ENCODE measurements at regions not wholly inside any gene's neighbourhood (a gene's known extent, or its start where the extent isn't known, plus 50 kb on each side); places are given as distances from the start of the nearest gene placed in this dataset.

DNA sequence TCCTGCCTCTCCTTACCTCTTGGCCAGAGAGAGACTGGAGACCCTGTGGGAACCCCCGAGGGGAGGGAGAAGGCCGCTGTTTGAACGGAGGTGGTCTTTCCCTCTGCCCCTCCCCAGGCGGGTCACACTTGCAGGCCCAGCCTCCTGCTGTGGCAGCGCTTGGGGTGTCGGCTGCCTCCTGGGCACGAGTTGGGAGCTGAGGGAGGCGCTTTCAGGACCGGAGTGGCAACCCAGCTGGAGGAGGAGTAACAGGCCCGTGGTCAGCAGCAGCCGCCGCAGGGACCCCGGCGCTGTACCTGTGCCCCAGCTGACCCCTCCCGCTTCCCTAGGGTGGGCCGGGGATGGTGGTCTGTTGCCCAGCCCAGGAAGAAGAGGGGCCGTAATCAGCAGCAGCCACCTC, 278.3 kb downstream of the SEC14L1 start:
- TF ChIP-seq SIN3A (IDR thresholded peaks at IDR 0.05; ENCODE audit: borderline replicate concordance, insufficient read depth, low read length) (no peak), TAF1 (IDR thresholded peaks at IDR 0.05; ENCODE audit: borderline replicate concordance, insufficient read depth, low read length) (no peak), FOXP2 (optimal IDR thresholded peaks at IDR 0.05; ENCODE audit: borderline replicate concordance, extremely low read depth, extremely low read length, insufficient read depth) (no peak), POLR2AphosphoS5 (IDR thresholded peaks at IDR 0.05; ENCODE audit: low read depth, low read length) (no peak)
- TF ChIP-seq, protein P1, sequence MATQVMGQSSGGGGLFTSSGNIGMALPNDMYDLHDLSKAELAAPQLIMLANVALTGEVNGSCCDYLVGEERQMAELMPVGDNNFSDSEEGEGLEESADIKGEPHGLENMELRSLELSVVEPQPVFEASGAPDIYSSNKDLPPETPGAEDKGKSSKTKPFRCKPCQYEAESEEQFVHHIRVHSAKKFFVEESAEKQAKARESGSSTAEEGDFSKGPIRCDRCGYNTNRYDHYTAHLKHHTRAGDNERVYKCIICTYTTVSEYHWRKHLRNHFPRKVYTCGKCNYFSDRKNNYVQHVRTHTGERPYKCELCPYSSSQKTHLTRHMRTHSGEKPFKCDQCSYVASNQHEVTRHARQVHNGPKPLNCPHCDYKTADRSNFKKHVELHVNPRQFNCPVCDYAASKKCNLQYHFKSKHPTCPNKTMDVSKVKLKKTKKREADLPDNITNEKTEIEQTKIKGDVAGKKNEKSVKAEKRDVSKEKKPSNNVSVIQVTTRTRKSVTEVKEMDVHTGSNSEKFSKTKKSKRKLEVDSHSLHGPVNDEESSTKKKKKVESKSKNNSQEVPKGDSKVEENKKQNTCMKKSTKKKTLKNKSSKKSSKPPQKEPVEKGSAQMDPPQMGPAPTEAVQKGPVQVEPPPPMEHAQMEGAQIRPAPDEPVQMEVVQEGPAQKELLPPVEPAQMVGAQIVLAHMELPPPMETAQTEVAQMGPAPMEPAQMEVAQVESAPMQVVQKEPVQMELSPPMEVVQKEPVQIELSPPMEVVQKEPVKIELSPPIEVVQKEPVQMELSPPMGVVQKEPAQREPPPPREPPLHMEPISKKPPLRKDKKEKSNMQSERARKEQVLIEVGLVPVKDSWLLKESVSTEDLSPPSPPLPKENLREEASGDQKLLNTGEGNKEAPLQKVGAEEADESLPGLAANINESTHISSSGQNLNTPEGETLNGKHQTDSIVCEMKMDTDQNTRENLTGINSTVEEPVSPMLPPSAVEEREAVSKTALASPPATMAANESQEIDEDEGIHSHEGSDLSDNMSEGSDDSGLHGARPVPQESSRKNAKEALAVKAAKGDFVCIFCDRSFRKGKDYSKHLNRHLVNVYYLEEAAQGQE (IDR thresholded peaks at IDR 0.05; ENCODE audit: insufficient read depth in 1 of 2, low read depth in 2 of 2, low read length in 2 of 2): no peak

DNA sequence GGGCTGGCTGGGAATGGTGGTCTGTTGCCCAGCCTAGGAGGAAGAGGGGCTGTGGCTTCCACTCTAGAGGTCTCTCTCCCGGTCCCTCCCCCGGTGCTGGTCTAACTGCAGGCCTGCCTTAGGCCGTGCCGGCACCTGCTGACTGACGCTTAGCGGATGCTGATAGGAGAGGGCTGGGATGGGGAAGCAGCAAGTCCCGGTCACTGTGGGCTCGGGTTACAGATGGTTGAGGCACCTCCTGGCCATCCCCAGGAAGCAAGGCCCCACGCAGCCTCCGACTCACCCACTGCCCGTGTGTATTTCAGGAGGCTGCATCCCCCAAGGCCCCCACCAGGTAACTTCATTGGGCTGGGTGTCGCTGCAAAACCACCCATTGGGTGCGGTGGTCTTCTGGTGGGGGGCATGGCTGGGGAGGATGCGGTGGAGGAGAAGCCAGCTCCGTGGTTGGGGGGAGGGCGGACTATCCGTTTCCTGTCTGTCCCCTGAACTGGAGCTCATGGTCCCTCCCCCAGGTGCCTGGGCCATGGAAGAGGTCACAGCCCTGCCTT, 278.9 kb downstream of the SEC14L1 start:
- TF ChIP-seq POLR2AphosphoS5 (IDR thresholded peaks at IDR 0.05; ENCODE audit: low read depth, low read length) (no peak), FOXP2 (optimal IDR thresholded peaks at IDR 0.05; ENCODE audit: borderline replicate concordance, extremely low read depth, extremely low read length, insufficient read depth) (no peak), TAF1 (IDR thresholded peaks at IDR 0.05; ENCODE audit: borderline replicate concordance, insufficient read depth, low read length) (no peak), SIN3A (IDR thresholded peaks at IDR 0.05; ENCODE audit: borderline replicate concordance, insufficient read depth, low read length) (no peak)
- TF ChIP-seq, protein P1 (IDR thresholded peaks at IDR 0.05; ENCODE audit: insufficient read depth in 1 of 2, low read depth in 2 of 2, low read length in 2 of 2): no peak

DNA sequence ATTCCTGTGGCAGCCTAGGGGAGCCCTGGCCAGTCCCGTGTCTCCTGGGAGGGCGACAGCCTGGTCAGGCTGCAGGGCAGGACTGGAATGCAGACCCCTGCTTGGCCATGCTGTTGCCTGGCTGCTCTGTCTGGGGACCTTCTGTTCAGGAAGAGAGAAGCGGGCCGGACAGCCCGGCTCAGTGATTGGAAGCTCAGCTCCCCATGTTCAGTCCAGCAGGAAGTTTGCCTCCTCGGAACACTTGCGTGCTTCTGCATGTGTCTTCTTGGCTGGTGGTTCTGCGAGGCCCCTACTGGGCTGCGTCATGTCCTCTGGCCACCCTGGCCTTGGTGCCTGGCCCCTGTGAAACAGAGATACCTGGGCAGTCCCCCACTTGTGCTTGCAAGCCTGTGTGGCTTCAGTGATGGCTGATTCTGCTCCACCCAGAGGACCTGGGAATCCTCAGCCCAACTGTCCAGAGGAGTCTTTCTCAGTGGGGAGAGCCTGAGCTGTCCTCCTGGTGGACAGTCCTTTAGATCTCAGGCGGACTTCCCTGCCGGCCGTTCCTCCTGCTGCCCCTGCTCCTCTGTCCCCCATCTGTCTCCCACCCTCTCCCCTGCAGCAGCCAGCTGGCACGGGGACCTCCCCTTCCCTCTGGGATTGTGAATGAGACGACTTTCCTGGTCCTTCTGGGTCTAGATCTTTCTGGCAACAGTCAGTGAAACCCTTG, 279.5 kb downstream of the SEC14L1 start:
- TF ChIP-seq TAF1 (IDR thresholded peaks at IDR 0.05; ENCODE audit: borderline replicate concordance, insufficient read depth, low read length) (no peak), POLR2AphosphoS5 (IDR thresholded peaks at IDR 0.05; ENCODE audit: low read depth, low read length) (no peak), SIN3A (IDR thresholded peaks at IDR 0.05; ENCODE audit: borderline replicate concordance, insufficient read depth, low read length) (no peak), FOXP2 (optimal IDR thresholded peaks at IDR 0.05; ENCODE audit: borderline replicate concordance, extremely low read depth, extremely low read length, insufficient read depth) (no peak)
- TF ChIP-seq, protein P1 (IDR thresholded peaks at IDR 0.05; ENCODE audit: insufficient read depth in 1 of 2, low read depth in 2 of 2, low read length in 2 of 2): no peak

DNA sequence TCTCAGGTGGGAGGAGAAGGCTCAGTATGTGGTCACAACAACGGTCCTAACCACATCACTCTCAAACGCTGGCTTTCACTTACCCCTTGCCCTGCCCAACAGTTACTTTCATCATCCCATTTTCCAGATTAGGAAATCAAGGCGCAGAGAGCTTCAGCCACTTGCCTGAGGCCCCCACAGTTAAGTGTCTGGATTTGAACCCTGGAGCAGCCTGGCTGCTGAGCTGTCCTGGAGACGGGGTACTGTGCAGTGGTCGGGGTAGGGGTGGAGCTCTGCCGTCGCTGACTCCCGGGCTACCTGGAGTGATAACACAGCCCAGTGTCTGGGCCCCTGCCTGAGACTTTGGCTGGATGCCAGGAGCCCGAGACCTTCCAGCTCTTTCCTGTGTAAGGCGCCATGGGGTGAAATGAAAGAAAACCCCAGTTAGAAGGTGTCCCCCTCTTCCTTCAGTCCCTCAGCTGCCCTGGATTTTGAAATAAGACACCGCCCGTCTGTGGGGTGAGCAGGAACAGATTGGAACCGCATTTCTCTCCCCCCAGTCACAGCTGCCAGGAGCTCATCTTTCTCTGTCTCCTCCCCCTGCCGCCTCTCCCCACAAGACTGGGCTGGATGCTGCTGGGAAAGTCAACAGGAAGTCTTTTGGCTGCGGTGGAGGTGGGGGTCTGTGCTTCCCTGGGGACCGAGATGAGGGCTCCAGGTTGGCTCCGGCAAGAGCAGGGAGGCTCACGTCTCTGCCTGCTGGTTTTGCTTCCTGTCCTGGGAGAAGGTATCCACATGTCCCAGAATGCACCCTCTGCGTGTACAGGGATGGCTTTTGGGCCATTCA, 280.2 kb downstream of the SEC14L1 start:
- TF ChIP-seq POLR2AphosphoS5 (IDR thresholded peaks at IDR 0.05; ENCODE audit: low read depth, low read length): no peak
- no peak for TF ChIP-seq TAF1 (IDR thresholded peaks at IDR 0.05; ENCODE audit: borderline replicate concordance, insufficient read depth, low read length)
- TF ChIP-seq SIN3A (IDR thresholded peaks at IDR 0.05; ENCODE audit: borderline replicate concordance, insufficient read depth, low read length): no peak
- no peak for TF ChIP-seq FOXP2 (optimal IDR thresholded peaks at IDR 0.05; ENCODE audit: borderline replicate concordance, extremely low read depth, extremely low read length, insufficient read depth)
- TF ChIP-seq, protein P1 (IDR thresholded peaks at IDR 0.05; ENCODE audit: insufficient read depth in 1 of 2, low read depth in 2 of 2, low read length in 2 of 2): peak in 1 of 2 experiments; percentile 2; a peak in 1 of 4 replicates

All from PFSK-1 (cell line).